HG03342 (cell line): ENCODE measurements at regions not wholly inside any gene's neighbourhood (a gene's known extent, or its start where the extent isn't known, plus 50 kb on each side); places are given as distances from the start of the nearest gene placed in this dataset.

Source experiments
- ATAC-seq: cut with Tn5 transposase; IDR thresholded peaks from one replicate; pipeline ENCODE4 v1.9.1; 2021; ENCODE audit warnings: mild to moderate bottlenecking, moderate library complexity; ENCODE audit not compliant: unreplicated experiment

DNA sequence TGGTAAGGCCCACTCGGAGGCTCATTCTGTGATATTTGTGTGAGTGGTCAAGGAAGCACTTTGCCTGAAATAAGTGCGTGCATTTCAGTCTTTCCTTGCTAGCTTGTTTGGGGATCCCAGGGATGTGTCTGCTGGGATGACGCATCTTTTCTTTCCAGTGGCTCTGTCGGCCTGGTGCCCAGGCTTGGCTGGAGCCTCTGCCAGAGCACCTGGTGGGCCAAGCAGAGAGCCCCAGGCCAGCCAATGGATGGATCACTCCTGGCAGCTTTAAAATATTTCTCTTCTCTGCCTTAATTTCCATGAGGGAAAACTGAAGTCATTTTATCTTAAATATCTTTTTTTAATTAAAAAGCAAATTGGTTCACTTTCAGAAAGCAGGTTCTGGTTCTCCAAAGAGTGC is 501.8 kb upstream of the HS6ST1 start:
- ATAC-seq: no peak

DNA sequence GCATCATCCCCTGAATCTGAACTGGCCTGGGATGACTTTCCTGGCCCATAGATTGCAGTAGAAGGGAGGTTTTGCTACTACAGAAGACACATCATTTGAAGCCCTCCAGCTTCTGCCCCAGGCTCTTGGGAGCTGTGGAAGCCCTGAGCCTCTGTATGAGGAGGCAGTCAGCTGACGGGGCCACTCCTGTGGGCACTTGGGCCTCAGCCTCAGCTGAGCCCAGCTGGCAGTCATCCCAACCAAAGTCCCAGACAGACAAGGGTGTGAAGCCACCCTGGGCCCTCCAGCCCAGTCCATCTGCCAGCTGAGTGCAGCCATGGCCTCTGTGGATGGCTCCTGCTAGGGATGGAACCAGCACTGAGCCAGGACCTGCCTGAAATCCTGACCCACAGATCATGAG is 502.3 kb upstream of the HS6ST1 start:
- no peak for ATAC-seq

DNA sequence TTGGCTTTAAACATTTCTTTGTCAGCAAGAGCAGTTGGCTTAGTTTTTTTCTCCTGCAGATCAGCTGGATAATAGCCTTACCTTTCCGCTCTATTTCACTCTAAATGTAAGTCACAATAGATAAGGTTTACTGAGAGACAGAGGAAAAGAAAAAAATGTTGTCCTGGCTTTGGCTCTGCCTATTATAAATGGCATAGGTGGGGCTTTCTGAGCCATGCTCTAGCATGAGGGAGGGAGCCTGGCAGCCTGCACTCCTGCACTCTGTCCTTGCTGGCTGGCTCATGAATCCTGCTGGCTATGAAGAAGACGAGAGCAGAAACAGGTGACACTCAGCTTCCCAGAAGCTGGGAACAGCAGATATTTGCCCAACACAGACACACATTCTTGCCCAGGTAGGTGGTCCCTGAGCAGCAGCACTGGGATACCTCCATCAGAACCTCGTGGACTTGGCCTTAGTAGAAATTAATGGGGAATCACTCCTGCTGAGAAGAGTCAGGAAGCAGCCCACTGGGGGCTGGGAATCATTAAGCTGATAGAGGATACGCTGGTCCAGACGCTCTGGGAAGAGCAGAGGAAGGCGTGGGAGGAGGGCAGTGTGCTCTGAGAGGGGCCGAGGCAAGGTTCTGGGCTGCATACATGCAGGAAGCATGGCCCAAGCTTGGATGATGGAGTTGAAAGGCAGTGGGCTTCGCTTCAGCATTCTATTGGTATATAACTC is 514.4 kb upstream of the HS6ST1 start:
- no peak for ATAC-seq

DNA sequence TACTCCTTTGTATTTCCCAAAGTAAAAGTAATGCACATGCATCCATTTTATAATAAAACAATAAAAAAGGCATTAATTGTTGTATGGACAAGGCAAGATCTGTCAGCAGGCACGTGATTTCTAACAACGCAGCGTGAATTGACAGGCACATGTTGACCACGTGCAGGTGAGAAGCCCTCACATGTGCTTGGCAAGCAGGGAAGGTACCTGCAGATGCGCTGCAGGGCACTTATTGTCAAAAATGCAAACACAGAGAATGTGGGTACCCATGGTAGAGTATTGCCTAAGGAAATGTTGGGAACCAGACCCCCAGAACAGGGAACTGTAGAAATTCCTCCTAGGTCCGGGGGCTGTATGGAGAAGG is 515.0 kb upstream of the HS6ST1 start:
- ATAC-seq: no peak

DNA sequence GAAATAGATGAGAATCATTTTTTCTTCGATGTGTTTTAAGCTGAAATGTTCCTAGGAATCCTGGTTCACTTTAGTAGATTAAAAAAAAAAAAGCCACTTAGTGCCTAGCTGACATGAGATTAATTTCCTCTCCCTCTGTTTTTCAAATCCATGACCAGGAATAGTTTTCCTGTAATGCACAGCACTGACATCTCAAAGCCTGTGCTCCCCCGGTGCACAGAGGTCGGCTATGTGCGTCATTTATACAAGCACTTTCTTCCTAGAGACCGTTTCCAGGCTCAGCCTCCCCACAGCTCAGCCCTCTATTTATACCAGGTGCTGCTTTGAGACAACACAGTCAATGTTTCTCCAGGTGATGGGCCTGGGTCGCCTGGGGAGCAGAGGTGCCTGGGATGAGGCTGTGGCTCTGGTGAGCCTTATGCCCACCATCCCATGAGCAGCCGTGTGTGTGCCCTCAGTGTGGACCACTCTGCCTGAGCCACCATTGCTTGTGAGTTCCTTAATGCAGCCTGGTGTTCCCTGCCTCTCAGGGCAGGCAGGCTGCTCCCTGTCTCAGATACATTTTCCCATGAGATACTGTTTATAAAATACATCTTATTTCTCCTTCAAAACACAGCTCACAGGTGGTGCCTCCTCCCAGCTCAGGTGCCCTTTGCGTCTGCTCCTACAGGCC is 515.7 kb upstream of the HS6ST1 start:
- no peak for ATAC-seq

DNA sequence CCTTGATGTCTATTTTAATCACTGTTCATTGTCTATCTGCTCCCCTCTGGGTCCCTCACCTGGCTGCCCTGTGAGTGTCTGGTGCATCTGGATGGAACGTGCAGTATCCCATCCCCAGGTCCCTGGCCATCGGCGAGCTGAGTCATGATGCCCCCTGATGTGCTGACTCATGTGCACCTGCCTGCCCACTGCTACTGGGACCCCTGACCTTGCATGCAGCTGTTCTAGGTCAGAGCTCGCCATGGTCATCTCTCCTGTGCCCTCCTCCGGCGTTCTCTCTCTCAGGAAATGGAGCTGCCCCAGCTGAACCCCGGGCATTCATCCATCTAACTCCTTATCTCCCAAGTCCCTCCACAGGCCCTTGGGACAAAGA is 516.2 kb upstream of the HS6ST1 start:
- ATAC-seq: no peak

DNA sequence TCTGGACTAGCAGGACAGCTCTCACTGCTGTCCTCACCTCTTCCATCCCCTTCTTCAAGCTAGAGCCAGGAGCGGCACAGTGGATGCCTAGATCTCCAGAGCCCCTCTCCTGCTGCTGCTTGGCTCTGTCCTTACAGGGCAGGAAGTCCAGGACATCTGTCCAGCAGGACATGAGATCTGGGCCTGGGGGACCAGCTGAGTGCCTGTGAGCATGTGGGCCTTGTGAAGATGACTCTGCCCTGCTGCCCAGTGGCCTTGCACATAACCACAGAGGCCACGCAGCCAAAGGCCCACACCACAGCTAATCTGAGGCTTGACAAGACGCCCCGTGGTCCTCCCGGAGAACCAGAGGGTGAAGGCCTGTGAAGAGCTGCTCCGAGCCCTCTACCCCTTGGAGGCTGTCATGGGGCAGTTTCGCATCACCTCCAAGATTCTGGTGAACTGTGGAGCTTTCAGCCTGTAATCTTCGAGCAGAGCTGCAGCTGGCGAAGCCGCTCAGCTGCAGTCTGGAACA is 516.7 kb upstream of the HS6ST1 start:
- no peak for ATAC-seq

DNA sequence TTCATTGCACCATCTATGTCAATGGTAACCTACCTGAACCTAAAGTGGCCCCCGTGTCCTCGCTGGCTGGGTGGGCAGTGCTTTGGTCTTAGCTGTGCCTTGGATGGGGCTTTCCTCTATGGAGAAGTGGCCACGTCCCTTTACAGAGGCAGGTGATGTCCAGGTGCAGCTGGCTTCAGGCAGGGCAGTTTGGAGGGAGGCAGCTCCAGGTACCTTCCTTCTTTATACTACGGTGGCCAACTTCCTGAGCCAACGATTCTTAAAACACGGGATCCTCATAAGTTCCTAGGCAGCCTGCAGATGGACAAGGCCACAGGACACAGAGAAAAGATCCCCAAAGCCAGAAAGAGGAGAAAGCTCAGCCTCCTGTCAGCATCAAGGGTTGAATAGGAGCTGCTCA is 517.3 kb upstream of the HS6ST1 start:
- ATAC-seq: no peak

DNA sequence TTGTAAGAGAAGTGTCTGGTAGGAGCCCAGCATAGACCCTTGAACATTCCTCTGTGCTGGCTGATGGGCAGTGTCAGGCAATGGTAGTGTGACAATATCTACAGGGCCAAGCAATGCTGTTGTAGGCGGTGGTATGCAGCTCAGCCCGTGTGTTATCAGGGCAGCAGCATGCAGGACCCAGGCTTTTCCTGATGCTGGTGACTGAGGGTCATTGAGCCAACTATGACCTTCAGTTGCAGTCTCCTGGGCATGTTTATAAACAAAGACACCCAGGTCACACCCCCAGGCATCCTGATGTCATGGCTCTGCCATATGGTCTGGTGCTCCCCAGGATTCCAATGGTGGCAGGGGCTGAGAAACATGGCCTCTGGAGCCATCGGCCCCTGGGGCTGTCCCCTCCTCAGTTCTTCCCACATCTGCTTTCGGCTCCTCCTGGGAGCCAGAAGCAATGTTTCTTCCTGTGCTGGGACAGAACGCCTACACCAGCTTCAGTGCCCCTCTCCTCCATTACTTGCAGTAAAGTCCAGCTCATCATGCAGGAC is 518.0 kb upstream of the HS6ST1 start:
- no peak for ATAC-seq

DNA sequence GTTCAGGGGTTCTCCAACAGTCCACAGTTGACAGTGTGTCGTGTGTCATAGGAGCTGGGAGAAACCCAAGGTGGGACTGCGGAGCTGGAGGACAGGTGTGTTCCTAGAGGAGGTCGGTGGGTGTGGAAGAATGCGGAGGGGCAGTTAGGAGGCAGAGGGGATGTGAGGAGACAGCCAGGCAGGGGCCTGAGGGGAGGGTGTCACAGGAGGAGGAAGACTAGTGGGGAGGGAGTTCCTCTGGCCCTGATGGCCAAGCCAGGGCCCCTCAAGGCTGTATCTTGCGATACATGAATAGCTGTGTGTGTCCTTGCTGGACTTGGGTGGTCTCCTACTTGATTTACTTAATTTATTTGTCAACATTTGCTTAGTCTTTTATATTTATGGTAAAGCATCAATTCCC is 519.6 kb upstream of the HS6ST1 start:
- no peak for ATAC-seq

DNA sequence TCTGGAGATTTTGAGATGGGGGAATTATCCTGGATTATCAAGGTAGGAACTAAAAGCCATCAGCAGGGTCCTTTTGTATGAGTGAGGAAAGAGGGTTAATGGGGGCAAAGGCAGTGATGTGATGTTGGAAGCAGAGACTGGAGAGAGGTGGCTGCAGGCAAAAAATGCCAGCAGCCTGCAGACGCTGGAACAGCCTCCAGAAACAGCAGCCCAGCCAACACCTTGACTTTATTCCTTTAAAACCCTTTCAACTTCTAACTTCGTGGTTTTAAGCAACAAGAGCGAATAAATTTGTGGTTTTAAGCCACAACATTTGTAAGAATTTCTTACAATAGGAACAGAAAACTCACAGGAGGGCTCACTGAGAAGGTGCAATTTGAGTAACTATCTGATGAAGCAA is 523.1 kb upstream of the HS6ST1 start:
- ATAC-seq: no peak

DNA sequence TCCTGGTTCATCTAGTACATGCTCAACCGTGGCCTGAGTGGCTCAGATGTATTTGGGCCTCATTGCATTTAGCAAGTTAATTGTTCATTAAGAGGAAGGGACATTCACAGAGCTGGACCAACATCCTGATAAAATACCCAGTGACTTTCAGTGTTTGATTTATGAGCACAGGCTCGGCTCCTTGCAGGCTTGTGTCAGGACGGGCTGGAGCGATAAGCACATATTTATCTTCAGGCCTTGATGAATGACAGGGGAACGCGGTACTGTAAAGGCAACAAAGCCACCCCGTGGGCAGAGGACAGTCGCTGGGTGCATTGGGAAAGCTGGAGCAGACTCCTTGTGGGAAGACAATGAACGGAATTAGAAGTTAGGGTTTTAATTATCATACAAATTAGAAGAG is 548.6 kb upstream of the HS6ST1 start:
- no peak for ATAC-seq

DNA sequence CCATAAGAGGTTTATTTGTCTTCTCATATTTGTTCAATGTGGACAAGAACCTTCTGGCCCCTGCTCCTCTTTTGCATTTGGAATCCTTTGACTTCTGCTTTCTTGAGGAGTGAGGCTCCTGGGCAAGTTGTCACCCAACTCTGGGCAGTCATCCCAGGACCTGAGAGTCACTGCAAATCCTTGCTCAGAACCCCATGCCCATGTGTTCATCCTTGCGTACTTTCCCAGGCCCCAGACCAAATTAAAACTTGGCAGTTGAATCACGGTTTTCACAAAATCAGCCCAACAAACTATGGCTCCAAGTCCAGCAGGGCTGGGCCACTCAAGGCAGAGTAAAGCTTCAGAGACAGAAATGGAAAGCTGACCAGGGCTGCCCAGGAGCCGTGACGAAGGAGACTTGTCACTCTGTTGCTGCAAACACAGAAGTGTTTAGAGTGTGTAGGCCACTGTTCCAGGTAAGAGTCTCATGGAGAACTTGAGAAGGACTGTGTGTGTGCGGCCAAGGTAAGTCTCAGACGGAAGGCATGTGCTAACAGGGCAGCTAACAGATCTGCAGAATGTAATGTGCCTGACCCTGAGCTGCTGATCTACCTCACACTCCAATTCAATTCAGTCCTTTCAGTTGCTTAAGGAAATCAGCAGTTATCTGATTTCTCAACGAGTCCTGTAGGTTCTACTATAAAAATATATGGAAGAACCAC is 549.4 kb upstream of the HS6ST1 start:
- ATAC-seq: no peak

DNA sequence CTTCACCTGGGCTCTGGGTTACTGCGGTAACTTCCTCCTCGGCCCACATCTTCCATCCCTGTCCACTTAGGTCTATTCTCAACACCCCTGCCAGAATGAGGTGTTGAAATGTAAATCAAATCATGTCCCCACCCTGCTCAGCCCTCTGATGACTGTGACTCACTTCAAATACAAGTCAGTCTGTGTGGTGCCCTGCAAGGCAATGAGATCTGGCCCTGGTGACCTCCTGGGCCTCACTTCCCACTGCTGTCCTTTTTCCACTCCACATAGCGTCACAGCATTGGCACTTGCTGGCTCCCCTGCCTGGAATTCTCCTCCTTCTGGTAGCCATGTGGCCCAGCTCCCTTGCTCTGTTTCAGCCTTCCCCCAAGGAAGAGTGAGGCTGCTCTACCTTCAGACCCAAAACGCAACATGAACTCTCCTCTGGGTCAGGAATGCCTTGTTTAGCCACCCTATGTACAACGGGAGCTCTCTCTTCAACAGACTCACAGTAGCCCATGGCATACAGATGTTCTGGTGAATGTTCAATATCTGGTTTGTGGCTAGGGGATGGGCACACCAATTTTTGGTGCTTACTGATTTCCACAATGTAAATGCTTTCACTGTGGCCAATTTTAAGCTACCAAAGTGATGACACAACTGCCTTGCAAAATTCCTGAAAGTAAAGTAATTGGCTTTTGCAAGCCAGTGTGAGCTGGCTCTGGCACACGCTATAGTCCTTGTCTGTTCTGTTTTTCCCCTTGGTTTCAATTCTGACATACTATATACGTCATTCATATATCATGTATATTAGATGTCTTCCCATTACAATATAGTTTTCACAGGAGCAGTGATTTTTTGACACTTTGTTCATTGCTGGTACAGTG is 550.3 kb upstream of the HS6ST1 start:
- no peak for ATAC-seq

DNA sequence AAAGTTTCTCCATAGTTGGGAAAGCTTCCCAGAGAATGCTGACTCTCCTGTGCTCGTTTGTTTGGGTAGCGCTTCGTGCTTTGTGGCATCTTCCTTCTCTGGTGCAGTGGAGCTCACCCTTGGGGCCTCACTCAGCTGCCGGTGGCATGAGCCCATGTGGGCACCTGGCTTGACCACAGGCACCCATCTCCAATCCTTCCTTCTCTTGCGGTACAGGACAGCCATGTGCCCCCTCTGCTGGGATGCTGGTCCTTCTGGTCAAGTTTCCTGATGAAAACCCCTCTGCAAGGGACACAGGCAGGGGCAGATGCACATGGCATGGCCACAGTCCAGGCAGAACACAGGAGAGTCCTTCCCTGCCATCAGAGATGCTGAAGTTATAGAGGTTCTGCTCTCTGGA is 555.9 kb upstream of the HS6ST1 start:
- no peak for ATAC-seq

DNA sequence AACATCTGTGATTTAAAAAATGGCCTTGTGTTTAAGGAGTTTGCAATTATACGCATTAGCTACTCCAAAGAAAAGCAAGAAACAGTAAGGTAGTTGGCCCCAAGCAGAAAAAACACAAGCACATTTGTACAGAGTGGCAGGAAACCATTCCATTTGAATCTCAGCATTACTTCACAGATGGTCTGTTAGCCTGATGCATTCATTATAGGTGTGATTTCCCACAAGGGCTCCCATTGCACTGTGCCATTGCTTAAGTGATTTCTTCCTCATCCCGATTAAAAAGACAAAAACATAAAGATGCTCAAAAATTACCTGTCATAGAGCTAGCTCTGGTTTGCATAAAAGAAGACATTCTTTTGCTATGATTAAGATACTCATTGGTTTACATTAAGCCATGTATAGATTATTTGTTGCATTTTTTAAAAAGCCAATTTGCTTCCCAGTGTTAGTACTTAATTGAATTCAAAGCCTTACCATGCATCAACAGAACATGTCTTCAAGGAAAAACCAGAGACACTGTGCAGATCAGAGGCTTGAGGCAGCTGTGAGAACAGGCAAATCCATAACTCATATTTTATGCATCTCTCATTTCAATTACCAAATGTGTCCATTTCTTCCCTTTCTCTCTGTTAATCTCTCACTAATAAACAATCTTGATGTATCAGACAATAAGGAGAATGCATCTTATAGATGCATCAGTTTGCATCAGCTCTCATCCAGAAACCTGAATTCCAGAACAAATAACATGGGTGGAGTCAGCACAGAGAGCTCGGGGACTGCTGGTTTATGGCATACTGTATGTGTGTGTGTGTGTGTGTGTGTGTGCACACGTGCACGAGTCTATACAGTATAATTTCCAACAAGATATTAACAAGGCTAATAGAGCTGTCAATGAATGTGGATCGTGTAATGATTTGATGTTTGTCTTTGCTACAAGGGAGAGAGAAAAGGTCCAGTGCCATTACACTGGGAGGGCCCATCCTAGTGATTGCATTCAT is 558.6 kb upstream of the HS6ST1 start:
- no peak for ATAC-seq

DNA sequence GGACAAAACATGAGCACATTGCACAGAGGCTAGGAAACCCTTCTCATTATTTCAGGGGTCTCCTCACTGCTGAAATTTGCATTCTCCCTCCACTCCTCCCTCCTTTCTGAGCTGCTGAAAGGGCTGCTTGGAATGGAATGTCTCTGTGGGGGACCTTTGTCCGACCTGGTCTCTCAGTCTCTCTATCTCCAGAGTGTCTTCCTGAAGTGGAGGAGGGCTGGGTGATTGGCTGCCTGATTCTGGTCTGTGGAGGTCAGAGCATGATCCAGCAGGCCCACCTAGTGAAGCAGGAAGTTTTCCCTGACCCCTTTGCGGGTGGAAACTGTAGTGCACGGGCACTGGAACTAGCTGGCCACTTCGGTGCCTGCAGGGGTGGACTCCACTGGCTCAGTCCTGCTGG is 560.5 kb upstream of the HS6ST1 start:
- ATAC-seq: no peak

DNA sequence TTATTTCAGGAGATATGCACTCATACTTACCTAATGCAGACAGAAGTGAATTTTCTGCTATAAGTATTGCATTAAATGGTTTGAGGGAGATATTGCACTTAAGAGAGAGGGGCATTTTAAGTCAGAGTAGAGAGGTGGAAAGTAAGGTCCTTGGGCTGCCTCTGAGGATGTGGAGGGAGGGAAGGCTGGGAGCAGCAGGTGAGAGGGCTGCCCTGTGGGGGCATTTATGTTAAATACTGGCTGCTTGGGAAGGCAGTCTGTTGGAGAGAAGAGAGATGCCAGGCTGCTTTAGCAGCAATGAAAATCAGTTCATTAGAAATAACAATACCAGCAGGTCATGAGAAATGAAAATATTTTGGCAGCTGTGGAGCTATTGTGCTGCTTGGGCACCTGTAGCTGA is 576.2 kb upstream of the HS6ST1 start:
- no peak for ATAC-seq

DNA sequence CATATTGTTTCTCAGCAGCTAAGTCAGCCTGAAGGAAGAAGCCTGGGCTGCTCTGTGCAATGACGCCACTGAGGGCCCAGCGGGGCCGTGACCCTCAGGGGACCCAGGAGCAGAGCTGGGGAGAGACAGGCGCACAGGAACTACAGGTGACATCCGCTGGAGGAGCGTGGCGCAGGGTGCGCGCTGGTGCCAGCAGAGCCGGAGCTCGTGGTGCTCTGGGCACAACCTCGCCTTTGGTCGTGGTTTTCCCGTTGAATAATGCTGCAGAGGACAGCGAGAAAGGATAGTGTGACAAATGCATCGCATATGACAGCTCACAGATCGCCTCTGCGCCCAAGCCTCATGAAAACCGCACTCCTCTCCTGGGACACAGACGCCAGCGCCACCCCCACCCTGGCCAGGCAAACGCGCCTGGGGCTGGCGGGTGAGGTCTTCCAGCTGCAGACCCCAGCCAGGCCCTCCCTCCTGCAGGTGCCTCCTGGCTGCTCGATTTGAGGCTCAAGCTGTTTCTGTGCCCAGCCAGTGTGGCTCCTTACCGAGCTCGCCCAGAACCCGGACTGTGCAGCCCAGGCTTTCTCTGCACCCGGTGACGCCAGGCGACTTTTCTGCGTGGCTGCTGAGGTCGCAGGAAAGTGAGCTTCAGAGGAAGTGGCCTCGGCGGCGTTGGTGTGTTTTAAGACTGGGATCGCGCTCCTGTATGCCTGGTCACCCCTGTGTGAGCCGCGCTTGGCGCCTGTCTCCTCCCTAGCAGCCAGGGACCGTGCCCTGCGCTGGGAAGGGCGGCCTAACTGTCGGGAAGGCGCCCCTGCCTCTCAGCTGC is 583.1 kb upstream of the HS6ST1 start:
- no peak for ATAC-seq
